OCI-LY1 (cell line): ENCODE measurements at regions not wholly inside any gene's neighbourhood (a gene's known extent, or its start where the extent isn't known, plus 50 kb on each side); places are given as distances from the start of the nearest gene placed in this dataset.

ENCODE experiments used
- EZH2 ChIP-seq: fragments of 200-600 bp; sonication (generic), shearing (Covaris generic); IDR thresholded peaks from 2 replicates; pipeline ENCODE4 v1.8.0; 2017; ENCODE audit warnings: borderline replicate concordance, mixed run types, mild to moderate bottlenecking, antibody characterized with exemption, low read length, moderate library complexity, mixed read lengths
- TF ChIP-seq, protein P1 (sequence below): fragments of 200-600 bp; sonication (generic), shearing (Covaris generic); IDR thresholded peaks from 2 replicates; pipeline ENCODE4 v1.5.1; 2017; ENCODE audit warnings: mild to moderate bottlenecking, antibody characterized with exemption, low read length, moderate library complexity, mixed read lengths

DNA sequence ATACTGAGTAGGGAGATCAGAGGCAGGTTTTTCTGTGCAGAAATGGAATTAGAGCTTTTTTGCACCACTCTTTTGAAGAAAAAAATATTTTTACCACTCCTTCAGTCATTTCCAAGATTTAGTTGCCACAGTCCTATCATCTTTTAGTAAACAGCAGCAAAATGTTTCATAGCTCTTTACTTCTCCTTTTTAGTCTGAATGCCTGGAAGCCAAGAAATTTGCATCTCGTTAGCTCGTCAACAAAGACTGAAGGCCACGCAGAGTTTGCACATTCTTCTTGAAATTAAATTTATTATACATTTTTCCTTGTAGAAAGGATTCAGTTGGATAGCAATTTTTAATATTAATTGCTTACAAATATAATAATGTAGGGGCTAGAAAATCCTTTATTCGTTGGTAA is 544.5 kb upstream of the ATP2B1 start:
- TF ChIP-seq, protein P1, sequence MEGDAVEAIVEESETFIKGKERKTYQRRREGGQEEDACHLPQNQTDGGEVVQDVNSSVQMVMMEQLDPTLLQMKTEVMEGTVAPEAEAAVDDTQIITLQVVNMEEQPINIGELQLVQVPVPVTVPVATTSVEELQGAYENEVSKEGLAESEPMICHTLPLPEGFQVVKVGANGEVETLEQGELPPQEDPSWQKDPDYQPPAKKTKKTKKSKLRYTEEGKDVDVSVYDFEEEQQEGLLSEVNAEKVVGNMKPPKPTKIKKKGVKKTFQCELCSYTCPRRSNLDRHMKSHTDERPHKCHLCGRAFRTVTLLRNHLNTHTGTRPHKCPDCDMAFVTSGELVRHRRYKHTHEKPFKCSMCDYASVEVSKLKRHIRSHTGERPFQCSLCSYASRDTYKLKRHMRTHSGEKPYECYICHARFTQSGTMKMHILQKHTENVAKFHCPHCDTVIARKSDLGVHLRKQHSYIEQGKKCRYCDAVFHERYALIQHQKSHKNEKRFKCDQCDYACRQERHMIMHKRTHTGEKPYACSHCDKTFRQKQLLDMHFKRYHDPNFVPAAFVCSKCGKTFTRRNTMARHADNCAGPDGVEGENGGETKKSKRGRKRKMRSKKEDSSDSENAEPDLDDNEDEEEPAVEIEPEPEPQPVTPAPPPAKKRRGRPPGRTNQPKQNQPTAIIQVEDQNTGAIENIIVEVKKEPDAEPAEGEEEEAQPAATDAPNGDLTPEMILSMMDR: no peak
- no peak for TF ChIP-seq EZH2
